Activated T-cell treated with anti-CD3 and anti-CD28 coated beads, Interleukin-2, amount 50 U/mL, for 48 hours (primary cell): ENCODE measurements at regions not wholly inside any gene's neighbourhood (a gene's known extent, or its start where the extent isn't known, plus 50 kb on each side); places are given as distances from the start of the nearest gene placed in this dataset.

ENCODE experiments used
- DNase-seq, 2 experiments: peaks; one replicate each; pipeline ENCODE4 v3.0.0-alpha.2; 2020

GRCh38 chr2:120830096-120830830 lies 94.6 kb downstream of the GLI2 start:
- no peak for DNase-seq

GRCh38 chr2:120831086-120831485 lies 95.4 kb downstream of the GLI2 start:
- DNase-seq: no peak

GRCh38 chr2:120831891-120832290 lies 96.2 kb downstream of the GLI2 start:
- no peak for DNase-seq

- DNase-seq: no peak
Measured at GRCh38 chr2:120832296-120833070, 96.8 kb downstream of the GLI2 start.

- no peak for DNase-seq
Measured at GRCh38 chr2:120833127-120833675, 97.5 kb downstream of the GLI2 start.

- no peak for DNase-seq
Measured at GRCh38 chr2:120834206-120834605, 98.5 kb downstream of the GLI2 start.

GRCh38 chr2:120836281-120836680 lies 100.6 kb downstream of the GLI2 start:
- DNase-seq: no peak

- DNase-seq: no peak
Measured at GRCh38 chr2:120840795-120841487, 105.3 kb downstream of the GLI2 start.

- DNase-seq: no peak
Measured at GRCh38 chr2:120842456-120843439, 107.1 kb downstream of the GLI2 start.

- DNase-seq: no peak
Measured at GRCh38 chr2:120844070-120844738, 108.5 kb downstream of the GLI2 start.

- no peak for DNase-seq
Measured at GRCh38 chr2:120845277-120845676, 109.6 kb downstream of the GLI2 start.

- DNase-seq: no peak
Measured at GRCh38 chr2:120846406-120847095, 110.9 kb downstream of the GLI2 start.

- no peak for DNase-seq
Measured at GRCh38 chr2:120847700-120848321, 112.1 kb downstream of the GLI2 start.

GRCh38 chr2:120849278-120849677 lies 113.6 kb downstream of the GLI2 start:
- no peak for DNase-seq

- DNase-seq: no peak
Measured at GRCh38 chr2:120850551-120850950, 114.9 kb downstream of the GLI2 start.

GRCh38 chr2:120851116-120851773 lies 115.6 kb downstream of the GLI2 start:
- DNase-seq: no peak

- no peak for DNase-seq
Measured at GRCh38 chr2:120852200-120852815, 116.6 kb downstream of the GLI2 start.

- DNase-seq: no peak
Measured at GRCh38 chr2:120853306-120854013, 117.8 kb downstream of the GLI2 start.
